ENCODE measurements at regions not wholly inside any gene's neighbourhood (a gene's known extent, or its start where the extent isn't known, plus 50 kb on each side); places are given as distances from the start of the nearest gene placed in this dataset.

- TF ChIP-seq, protein P1, sequence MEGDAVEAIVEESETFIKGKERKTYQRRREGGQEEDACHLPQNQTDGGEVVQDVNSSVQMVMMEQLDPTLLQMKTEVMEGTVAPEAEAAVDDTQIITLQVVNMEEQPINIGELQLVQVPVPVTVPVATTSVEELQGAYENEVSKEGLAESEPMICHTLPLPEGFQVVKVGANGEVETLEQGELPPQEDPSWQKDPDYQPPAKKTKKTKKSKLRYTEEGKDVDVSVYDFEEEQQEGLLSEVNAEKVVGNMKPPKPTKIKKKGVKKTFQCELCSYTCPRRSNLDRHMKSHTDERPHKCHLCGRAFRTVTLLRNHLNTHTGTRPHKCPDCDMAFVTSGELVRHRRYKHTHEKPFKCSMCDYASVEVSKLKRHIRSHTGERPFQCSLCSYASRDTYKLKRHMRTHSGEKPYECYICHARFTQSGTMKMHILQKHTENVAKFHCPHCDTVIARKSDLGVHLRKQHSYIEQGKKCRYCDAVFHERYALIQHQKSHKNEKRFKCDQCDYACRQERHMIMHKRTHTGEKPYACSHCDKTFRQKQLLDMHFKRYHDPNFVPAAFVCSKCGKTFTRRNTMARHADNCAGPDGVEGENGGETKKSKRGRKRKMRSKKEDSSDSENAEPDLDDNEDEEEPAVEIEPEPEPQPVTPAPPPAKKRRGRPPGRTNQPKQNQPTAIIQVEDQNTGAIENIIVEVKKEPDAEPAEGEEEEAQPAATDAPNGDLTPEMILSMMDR (IDR thresholded peaks at IDR 0.05): no peak
- H3K27me3 Mint-ChIP-seq: no peaks in the 10 kb centered on the region
- H3K27ac Mint-ChIP-seq: no peak overlapping the region
- no peaks in the 10 kb centered on the region for H3K4me1 Mint-ChIP-seq
- peaks cover 2% of the 10 kb centered on the region for H3K9me3 Mint-ChIP-seq
- intact Hi-C loops (cut with micrococcal nuclease): no loop called here
- ChIA-PET CTCF (no interaction called here), POLR2A (interaction anchor here (0.8 kb wide), 1 partner anchor 15 kb away, joined by 6 read pairs; no protein-coding TSS in a partner anchor)
- DNase-seq (no peak), ATAC-seq (ENCODE audit: low read depth) (no peak)
- no peaks in the 10 kb centered on the region for H3K36me3 Mint-ChIP-seq (ENCODE audit: low read depth)
- H3K4me3 Mint-ChIP-seq: no peak overlapping the region
These were observed 103.1 kb upstream of the MYO10 start for GRCh38 chr5:17039170-17039569.

GRCh38 chr5:17042041-17042440 is 106.0 kb upstream of the MYO10 start:
- H3K4me1 Mint-ChIP-seq: no peaks in the 10 kb centered on the region
- TF ChIP-seq, protein P1 (IDR thresholded peaks at IDR 0.05): no peak
- intact Hi-C loops (cut with micrococcal nuclease): no loop called here
- H3K4me3 Mint-ChIP-seq: no peak overlapping the region
- DNase-seq (no peak), ATAC-seq (ENCODE audit: low read depth) (no peak)
- H3K27ac Mint-ChIP-seq: no peak overlapping the region
- ChIA-PET CTCF (no interaction called here), POLR2A (no interaction called here)
- H3K27me3 Mint-ChIP-seq: no peaks in the 10 kb centered on the region
- no peaks in the 10 kb centered on the region for H3K36me3 Mint-ChIP-seq (ENCODE audit: low read depth)
- peaks cover 2% of the 10 kb centered on the region for H3K9me3 Mint-ChIP-seq

- Mint-ChIP-seq H3K4me3 (no peak overlapping the region), H3K27me3 (no peaks in the 10 kb centered on the region), H3K27ac (no peak overlapping the region), H3K4me1 (no peaks in the 10 kb centered on the region), H3K9me3 (no peaks in the 10 kb centered on the region), H3K36me3 (ENCODE audit: low read depth) (no peaks in the 10 kb centered on the region)
- DNase-seq (no peak), ATAC-seq (ENCODE audit: low read depth) (no peak)
- TF ChIP-seq, protein P1 (IDR thresholded peaks at IDR 0.05): no peak
- intact Hi-C loops (cut with micrococcal nuclease): no loop called here
- ChIA-PET CTCF (no interaction called here), POLR2A (no interaction called here)
These were observed 110.2 kb upstream of the MYO10 start for GRCh38 chr5:17046320-17046719.

DNA sequence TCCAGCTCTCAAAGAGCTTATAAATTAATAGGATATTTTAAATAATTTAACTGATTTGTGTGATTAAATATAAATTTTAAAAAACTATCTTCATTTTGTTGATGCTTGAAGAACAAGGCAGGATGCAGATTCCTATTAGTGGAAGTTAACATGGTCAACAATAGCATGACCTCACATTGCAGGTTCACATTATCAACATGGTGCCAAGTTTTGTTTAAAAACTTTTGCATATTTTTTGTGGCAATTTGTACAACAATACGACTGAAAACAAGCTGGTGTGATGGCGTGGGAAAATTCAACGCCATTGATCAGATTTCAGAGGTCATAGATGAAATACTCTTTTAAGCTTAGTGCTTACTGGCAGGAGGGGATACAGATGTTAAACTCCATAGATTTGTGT is 114.1 kb upstream of the MYO10 start:
- H3K27me3 Mint-ChIP-seq: no peaks in the 10 kb centered on the region
- TF ChIP-seq, protein P1 (IDR thresholded peaks at IDR 0.05): no peak
- no peak for ATAC-seq (ENCODE audit: low read depth)
- H3K4me3 Mint-ChIP-seq: no peak overlapping the region
- no peaks in the 10 kb centered on the region for H3K9me3 Mint-ChIP-seq
- CTCF ChIA-PET: no interaction called here
- H3K36me3 Mint-ChIP-seq (ENCODE audit: low read depth): no peaks in the 10 kb centered on the region
- intact Hi-C loops (cut with micrococcal nuclease): no loop called here
- POLR2A ChIA-PET: no interaction called here
- H3K27ac Mint-ChIP-seq: no peak overlapping the region
- no peak for DNase-seq
- H3K4me1 Mint-ChIP-seq: no peaks in the 10 kb centered on the region

- no peaks in the 10 kb centered on the region for H3K27me3 Mint-ChIP-seq
- ChIA-PET CTCF (no interaction called here), POLR2A (interaction anchor here (0.6 kb wide), 1 partner anchor 16 kb away, joined by 6 read pairs; no protein-coding TSS in a partner anchor)
- DNase-seq (no peak), ATAC-seq (ENCODE audit: low read depth) (no peak)
- no peaks in the 10 kb centered on the region for H3K9me3 Mint-ChIP-seq
- no peaks in the 10 kb centered on the region for H3K36me3 Mint-ChIP-seq (ENCODE audit: low read depth)
- intact Hi-C loops (cut with micrococcal nuclease): no loop called here
- TF ChIP-seq, protein P1 (IDR thresholded peaks at IDR 0.05): no peak
- no peaks in the 10 kb centered on the region for H3K4me1 Mint-ChIP-seq
- H3K27ac Mint-ChIP-seq: no peak overlapping the region
- no peak overlapping the region for H3K4me3 Mint-ChIP-seq
These were observed 118.8 kb upstream of the MYO10 start for GRCh38 chr5:17054911-17055310.
